ENCODE measurements at regions not wholly inside any gene's neighbourhood (a gene's known extent, or its start where the extent isn't known, plus 50 kb on each side); places are given as distances from the start of the nearest gene placed in this dataset.

DNA sequence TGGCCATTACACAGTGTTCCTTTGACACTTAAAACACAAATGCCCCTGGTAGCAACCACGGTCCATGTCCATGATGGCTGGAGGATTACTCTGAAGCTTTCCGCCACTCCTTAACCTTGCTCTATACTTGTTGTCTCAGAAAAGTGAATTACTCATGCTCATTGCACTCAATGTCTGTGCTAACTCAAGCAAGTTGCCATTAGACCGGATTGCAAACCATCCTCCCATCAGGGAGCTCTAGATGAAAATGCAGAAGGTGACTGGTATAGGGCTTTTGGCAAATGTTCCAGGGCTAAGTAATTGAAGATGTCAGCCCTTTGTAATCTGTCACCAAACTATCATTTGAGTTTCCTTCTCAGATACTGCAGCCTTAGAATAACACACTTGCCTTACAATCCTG is 1288.3 kb upstream of the B3GALT2 start:
- TF ChIP-seq, protein P1, sequence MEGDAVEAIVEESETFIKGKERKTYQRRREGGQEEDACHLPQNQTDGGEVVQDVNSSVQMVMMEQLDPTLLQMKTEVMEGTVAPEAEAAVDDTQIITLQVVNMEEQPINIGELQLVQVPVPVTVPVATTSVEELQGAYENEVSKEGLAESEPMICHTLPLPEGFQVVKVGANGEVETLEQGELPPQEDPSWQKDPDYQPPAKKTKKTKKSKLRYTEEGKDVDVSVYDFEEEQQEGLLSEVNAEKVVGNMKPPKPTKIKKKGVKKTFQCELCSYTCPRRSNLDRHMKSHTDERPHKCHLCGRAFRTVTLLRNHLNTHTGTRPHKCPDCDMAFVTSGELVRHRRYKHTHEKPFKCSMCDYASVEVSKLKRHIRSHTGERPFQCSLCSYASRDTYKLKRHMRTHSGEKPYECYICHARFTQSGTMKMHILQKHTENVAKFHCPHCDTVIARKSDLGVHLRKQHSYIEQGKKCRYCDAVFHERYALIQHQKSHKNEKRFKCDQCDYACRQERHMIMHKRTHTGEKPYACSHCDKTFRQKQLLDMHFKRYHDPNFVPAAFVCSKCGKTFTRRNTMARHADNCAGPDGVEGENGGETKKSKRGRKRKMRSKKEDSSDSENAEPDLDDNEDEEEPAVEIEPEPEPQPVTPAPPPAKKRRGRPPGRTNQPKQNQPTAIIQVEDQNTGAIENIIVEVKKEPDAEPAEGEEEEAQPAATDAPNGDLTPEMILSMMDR (IDR thresholded peaks at IDR 0.05; ENCODE audit: borderline replicate concordance, insufficient read depth, low read depth, low read length) = no peak
- no peak overlapping the region for H3K4me3 ChIP-seq (ENCODE audit: low read depth, low read length)

DNA sequence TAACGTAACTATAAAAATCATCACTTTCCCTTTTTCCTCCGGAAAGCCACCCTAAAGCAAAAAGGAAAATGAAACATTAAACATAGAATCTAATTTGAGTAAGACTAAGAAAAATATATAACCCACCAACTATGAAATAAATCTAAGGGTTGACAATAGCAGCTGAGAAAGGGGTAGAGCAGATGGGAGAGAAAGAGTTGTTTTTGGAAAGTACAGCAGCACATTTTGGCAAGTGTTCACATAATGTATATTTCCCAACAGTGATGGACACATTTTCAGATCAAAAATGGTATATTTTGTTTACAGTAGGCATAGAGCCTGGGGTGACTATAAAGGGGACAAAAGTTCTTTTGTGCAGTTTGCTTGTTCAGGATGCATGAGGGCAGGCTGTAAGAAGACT is 1287.4 kb upstream of the B3GALT2 start:
- TF ChIP-seq, protein P1 (IDR thresholded peaks at IDR 0.05; ENCODE audit: borderline replicate concordance, insufficient read depth, low read depth, low read length) = no peak
- H3K4me3 ChIP-seq (ENCODE audit: low read depth, low read length) = no peak overlapping the region

DNA sequence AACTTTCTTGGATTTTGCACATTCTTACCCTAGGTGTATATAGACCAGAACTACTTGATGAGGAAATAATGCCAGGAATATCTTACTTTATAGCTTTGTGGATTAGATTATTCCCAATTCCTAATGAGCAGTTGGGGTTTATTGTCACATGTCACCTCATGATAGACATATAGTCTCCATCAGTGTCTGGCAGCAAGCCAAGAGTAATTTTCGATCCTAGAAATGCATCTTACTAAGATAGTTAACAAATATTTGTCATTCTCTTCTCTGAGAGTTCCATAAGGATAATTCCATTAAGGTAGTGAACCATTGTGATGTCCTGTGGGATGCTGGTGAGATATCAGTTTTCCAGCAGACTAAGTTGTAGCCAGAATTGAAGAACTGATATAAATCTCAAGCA is 1282.9 kb upstream of the B3GALT2 start:
- H3K4me3 ChIP-seq (ENCODE audit: low read depth, low read length) = no peak overlapping the region
- TF ChIP-seq, protein P1 (IDR thresholded peaks at IDR 0.05; ENCODE audit: borderline replicate concordance, insufficient read depth, low read depth, low read length) = no peak

DNA sequence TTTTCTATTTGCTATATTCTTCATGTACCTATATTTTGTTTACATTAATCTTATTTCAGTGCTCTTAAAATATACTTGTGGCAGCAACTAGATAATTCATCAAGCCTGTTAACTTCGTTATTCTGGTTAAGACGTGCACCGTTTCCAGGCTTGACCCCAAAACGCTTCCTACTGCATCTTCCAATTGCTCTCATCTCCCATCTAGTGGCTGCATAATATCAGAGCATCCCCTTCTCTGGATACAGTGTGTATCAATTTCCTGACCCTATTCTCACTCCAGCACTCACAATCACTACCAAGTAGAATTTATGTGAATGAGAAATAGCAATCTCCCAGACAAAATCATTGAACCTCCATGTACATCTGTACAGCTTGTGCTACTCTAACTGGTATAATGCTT is 1280.3 kb upstream of the B3GALT2 start:
- no peak overlapping the region for H3K4me3 ChIP-seq (ENCODE audit: low read depth, low read length)
- TF ChIP-seq, protein P1 (IDR thresholded peaks at IDR 0.05; ENCODE audit: borderline replicate concordance, insufficient read depth, low read depth, low read length) = no peak

DNA sequence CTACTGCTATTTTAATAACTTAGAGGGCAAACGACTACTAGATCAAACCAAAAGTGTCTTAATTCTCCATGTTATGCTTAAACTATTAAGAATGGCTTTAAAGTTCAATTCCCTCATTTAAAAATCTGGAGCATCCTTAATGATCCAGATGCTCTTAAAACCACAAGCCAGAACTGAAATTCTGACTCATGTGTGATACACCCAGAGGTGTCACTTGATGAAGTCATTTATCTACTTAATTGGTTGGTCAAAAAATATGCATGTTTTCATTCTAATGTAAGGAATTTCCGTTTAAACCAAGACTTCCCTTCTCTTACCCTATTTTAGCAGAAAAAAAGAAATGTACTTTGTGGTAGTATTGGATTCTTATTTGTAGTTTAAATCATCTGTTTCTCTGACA is 1261.2 kb upstream of the B3GALT2 start:
- TF ChIP-seq, protein P1 (IDR thresholded peaks at IDR 0.05; ENCODE audit: borderline replicate concordance, insufficient read depth, low read depth, low read length) = no peak
- no peak overlapping the region for H3K4me3 ChIP-seq (ENCODE audit: low read depth, low read length)

DNA sequence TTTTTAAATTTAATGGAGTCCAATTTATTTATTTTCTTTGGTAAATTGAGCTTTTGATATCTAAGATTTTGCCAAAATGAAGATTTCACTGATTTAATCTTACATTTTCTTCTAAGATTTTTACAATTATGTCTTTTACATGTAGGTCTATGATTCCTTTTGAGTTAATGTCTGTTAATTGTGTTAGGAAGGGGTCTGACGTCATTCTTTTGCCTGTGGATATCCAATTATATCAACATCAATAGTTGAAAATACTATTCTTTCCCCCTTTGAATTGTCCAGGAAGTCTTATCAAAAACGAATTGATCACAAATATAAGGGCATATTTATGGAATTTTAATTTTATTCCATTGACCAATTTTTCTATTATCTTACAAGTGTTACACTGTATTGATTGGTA is 1258.8 kb upstream of the B3GALT2 start:
- TF ChIP-seq, protein P1 (IDR thresholded peaks at IDR 0.05; ENCODE audit: borderline replicate concordance, insufficient read depth, low read depth, low read length) = no peak
- no peak overlapping the region for H3K4me3 ChIP-seq (ENCODE audit: low read depth, low read length)

DNA sequence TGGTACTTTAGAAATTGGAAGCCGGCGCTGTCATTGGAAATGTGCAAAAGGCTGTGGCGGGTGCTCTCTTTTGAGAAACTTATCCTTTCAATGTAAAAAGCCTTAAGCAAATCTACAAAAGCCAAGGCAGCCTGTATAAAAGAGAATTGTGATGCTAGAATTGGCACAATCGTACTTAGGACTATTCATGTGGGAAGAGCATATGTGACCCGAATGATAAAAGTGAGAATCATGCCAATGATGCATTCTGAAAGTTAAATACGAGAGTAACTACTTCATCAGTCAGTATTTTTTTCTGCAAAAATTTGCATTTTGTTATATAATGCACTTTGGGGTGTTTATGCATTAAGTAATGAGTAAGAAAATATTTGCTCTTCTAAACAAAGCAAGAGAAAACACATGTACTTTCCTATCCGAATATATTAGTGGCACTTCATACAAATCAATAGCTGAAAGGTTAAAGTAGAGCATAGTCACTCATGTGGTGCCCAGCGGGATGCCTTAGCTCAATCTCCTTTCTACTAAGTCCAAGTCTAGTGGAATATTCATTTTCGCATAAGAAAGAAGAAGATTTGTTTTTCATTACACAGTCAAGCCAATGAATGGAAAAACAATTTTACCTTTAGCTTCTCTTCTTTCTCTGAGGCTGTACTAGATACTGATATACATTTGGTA is 1256.6 kb upstream of the B3GALT2 start:
- TF ChIP-seq, protein P1 (IDR thresholded peaks at IDR 0.05; ENCODE audit: borderline replicate concordance, insufficient read depth, low read depth, low read length) = no peak
- H3K4me3 ChIP-seq (ENCODE audit: low read depth, low read length) = no peak overlapping the region

Data from GM12875 (cell line).